AG04450 (cell line): ENCODE measurements at regions not wholly inside any gene's neighbourhood (a gene's known extent, or its start where the extent isn't known, plus 50 kb on each side); places are given as distances from the start of the nearest gene placed in this dataset.
"Not testable (repeated sequence)": the region's sequence is repeated elsewhere in the genome, so short reads cannot be mapped to it uniquely, and the experiment has no call there.

ENCODE experiments used
- CTCF ChIA-PET: fragments of 300-600, 350-600 bp; formaldehyde crosslinking; extraction: SDS; loops from one replicate; lab custom pipeline; 2022; ENCODE audit warnings: antibody characterized with exemption, inconsistent platforms; lab: Charles Lee
- POLR2A ChIA-PET: fragments of 350-600 bp; formaldehyde crosslinking; extraction: SDS; loops from one replicate; lab custom pipeline; 2021; ENCODE audit warnings: antibody characterized with exemption, inconsistent platforms; lab: Yijun Ruan, JAX
- DNase-seq: peaks from one replicate; pipeline ENCODE4 v3.0.0-alpha.2; 2011; ENCODE audit warnings: low read depth, low spot score
- H3K27ac ChIP-seq: one replicate; pipeline ENCODE4 v1.5.1; 2012; ENCODE audit warnings: low read depth, low read length, control low read depth
- H3K27me3 ChIP-seq: one replicate; pipeline ENCODE4 v1.6.0; 2012; ENCODE audit warnings: low read length; ENCODE audit not compliant: control insufficient read depth, insufficient read depth
- H3K4me3 ChIP-seq: 2 replicates; pipeline ENCODE4 v1.5.1; 2011; ENCODE audit warnings: mild to moderate bottlenecking, low read depth, low read length, control low read depth
- H3K9me3 ChIP-seq: 2 replicates; pipeline ENCODE4 v1.5.1; 2012; ENCODE audit warnings: low read length; ENCODE audit not compliant: control insufficient read depth, insufficient read depth
- CTCF ChIP-seq: IDR thresholded peaks from 2 replicates; pipeline ENCODE4 v1.5.1; 2011; ENCODE audit warnings: low read depth, low read length, control low read depth, inconsistent platforms

GRCh38 chr17:34740565-34741520 lies 161.5 kb downstream of the TMEM132E start:
- H3K27ac ChIP-seq = no peak overlapping the region
- no peak overlapping the region for H3K4me3 ChIP-seq
- POLR2A ChIA-PET = no interaction called here
- CTCF ChIA-PET = no interaction called here
- no peak for DNase-seq
- H3K27me3 ChIP-seq = no peaks in the 10 kb centered on the region
- H3K9me3 ChIP-seq = no peaks in the 10 kb centered on the region
- TF ChIP-seq CTCF = no peak

DNA sequence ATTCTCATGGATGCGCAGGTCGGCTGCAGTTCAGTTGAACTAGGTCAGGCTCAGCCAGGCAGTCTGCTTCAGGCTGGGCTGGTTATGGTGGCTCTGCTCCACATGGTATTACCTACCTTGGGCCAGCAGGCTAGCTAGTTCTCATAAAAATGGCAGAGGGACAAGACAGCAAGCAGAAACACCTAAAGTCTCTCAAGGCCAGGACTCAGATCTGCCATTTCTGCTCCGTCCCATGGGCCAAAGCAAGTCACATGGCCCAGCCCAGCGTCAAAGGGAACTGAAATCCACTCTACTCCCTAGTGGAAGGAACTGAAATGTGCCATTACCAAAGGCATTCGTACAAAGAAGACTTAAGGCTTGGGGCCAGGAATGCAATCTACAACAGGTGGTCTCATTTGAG lies 160.0 kb downstream of the TMEM132E start:
- POLR2A ChIA-PET = no interaction called here
- TF ChIP-seq CTCF = no peak
- DNase-seq = no peak
- Histone ChIP-seq H3K9me3 (no peaks in the 10 kb centered on the region), H3K27me3 (no peaks in the 10 kb centered on the region), H3K27ac (no peak overlapping the region), H3K4me3 (no peak overlapping the region)
- CTCF ChIA-PET = no interaction called here

DNA sequence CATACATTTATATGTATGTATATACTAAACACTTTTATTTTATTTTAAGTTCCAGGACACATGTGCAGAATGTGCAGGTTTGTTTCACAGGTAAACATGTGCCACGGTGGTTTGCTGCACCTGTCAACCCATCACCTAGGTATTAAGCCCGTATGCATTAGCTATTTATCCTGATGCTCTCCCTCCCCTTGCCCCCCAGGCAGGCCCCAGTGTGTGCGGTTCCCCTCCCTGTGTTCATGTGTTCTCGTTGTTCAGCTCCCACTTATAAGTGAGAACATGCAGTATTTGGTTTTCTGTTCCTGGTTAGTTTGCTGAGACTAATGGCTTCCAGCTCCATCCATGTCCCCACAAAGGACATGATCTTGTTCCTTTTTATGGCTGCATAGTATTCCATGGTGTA lies 158.3 kb downstream of the TMEM132E start:
- CTCF ChIA-PET, POLR2A ChIA-PET, H3K4me3 ChIP-seq, H3K9me3 ChIP-seq, DNase-seq, H3K27me3 ChIP-seq, H3K27ac ChIP-seq: not testable (repeated sequence)

DNA sequence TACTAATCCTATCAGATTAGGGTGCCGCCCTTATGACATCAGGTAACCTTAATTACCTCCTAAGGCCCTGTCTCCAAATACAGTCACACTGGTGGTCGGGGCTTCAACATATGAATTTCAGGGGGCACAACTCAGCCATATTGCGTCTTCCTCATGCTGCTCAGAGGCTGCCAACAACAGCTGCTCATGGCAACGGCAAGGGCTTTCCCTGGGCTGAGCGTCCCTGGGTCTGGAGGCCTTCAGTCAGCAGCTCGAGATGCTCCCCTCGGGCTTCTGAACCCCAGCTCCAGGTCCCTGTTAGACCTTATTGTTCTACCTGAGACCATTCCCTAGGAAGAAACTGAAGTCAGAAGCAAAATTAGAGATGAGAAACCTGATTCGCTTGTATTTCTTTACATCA lies 157.2 kb downstream of the TMEM132E start:
- no peaks in the 10 kb centered on the region for H3K9me3 ChIP-seq
- H3K4me3 ChIP-seq = no peak overlapping the region
- no peak overlapping the region for H3K27ac ChIP-seq
- no peak for TF ChIP-seq CTCF
- CTCF ChIA-PET = no interaction called here
- H3K27me3 ChIP-seq = no peaks in the 10 kb centered on the region
- POLR2A ChIA-PET = no interaction called here
- DNase-seq = no peak

- POLR2A ChIA-PET = no interaction called here
- Histone ChIP-seq H3K9me3 (no peaks in the 10 kb centered on the region), H3K27me3 (no peaks in the 10 kb centered on the region), H3K27ac (no peak overlapping the region), H3K4me3 (no peak overlapping the region)
- no peak for TF ChIP-seq CTCF
- no peak for DNase-seq
- CTCF ChIA-PET = no interaction called here
These were observed 154.0 kb downstream of the TMEM132E start for GRCh38 chr17:34733333-34733732.
